Muscle of back (tissue), 3 donors: ENCODE measurements at regions not wholly inside any gene's neighbourhood (a gene's known extent, or its start where the extent isn't known, plus 50 kb on each side); places are given as distances from the start of the nearest gene placed in this dataset.
"Not testable (repeated sequence)": the region's sequence is repeated elsewhere in the genome, so short reads cannot be mapped to it uniquely, and the experiment has no call there.

Experiments used
- DNase-seq, 3 donors: peaks; one replicate each; pipeline versions ENCODE4 v3.0.0 to v3.0.0-alpha.2; 2013

DNA sequence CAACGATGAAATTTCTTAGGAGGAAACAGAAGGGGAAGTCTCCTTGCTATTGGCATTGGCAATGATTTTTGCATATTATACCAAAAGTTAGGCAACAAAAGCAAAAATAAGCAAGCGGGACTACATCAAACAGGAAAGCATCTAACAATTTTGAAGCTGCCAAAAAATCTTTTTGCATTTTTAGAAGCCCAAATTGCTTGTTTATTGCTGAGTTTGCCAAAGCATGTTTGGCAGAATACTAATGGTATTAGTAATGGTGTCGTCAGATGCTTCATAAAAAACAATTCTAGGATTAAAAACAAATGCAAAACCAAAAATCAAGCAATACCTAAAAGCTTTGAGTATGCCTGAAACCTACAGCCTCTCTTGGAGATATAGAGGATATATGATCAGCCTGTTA is 80.0 kb downstream of the GALR1 start:
- no peak for DNase-seq

DNA sequence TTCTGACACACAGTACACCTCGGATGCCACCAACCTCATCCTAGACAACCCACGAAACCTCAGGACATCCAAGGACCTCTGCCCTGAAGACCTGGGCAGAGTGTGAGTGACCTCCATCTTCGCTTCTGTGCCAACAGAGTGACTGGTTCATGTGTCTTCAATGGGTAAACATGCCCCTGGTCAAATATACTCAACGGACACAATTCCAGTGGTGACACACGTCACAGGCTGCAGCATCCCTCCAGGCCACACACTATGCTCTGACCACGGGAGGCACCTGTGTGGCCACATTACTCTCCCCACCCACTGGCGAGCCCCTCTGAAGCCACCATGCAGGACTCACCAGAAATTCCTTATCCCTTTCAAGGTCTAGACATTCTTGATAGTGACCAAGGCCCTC is 85.2 kb downstream of the GALR1 start:
- no peak for DNase-seq

GRCh38 chr18:77337604-77338003 is 88.0 kb downstream of the GALR1 start:
- no peak for DNase-seq

GRCh38 chr18:77339093-77339492 is 89.4 kb downstream of the GALR1 start:
- no peak for DNase-seq

- no peak for DNase-seq
Measured at GRCh38 chr18:77339623-77340022, 90.0 kb downstream of the GALR1 start.

GRCh38 chr18:77340815-77341214 is 91.2 kb downstream of the GALR1 start:
- DNase-seq, result no peak

GRCh38 chr18:77341527-77342325 is 92.1 kb downstream of the GALR1 start:
- no peak for DNase-seq

DNA sequence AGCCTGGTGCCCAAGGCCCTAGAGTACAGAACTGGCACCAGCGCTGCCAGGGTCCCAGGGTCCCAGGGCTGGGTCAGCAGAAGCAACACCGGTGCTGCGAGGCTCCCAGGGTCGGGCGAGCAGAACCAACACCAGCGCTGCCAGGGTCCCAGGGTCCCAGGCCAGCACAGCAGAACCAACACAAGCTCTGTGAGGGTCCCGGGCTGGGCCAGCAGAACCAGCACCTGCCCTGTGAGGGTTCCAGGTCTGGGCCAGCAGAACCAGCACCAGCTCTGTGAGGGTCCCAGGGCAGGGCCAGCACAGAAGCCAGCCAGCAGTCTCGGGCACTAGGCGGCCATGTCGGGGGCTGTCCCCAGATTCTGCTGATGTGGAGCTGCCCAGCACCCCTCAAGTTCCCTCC is 93.1 kb downstream of the GALR1 start:
- DNase-seq, result no peak

- peak in 1 of 3 donors; percentile 56 for DNase-seq
Measured at GRCh38 chr18:77343846-77344510, 94.3 kb downstream of the GALR1 start.

DNA sequence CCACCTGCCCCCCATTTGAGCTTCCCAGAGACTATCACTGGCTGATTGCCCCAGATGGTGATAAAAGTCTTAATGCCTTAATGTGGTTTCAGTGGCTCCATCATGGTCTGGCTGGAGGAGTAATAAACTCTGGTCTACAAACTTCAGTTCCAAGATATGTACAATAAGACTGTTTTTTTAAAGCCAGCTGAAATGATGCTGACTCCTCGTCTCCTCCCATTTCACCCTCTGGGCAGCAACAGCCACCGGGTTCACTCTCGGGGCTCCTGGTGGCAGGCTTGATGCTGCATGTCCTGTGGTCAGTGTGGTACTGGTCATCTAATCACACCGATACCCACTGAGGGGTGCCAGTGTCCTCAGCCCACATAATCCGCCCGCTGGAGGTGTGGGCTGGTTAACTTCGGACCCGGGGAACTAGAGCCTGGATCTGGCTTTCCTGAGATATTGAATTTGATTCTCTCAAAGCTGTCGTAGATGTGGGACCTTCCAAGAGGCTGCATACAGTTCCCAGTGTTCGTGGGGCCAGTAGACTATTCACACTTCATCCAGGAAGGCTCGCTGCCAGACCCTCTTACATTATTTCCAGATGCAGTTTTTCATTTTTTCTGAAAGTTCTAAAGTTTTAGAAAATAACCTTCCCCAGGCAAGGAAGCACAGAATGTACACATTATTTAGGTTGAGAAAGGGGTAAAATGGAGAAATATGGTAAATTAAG is 95.3 kb downstream of the GALR1 start:
- DNase-seq, result peak; percentile 58 to 90 (median 82)

DNA sequence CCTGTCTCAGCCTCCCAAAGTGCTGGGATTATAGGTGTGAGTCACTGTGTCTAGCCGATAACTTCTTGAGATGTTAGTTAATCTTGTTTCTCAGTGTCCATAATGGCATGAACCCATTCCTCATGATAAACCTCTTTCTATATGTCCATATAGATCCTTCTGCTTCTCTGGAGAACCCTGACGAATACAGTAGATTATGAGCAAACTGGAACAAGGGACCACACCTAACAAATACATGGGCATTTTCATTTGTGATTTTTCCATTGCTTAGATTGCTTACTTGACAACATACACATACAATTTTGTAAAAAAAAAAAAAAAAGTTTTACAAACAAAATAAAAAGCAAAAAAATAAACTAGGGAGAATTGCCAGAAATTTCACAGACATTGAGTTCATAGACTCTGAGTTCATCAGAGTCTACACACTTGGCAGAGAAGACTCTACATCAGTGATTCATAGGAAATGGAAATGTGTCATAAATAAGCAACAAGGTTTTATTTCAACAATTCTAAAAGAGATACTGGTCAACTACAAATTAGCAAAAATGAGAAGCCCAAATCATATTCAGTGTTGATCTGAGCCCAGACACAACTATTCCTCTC is 96.7 kb downstream of the GALR1 start:
- peak; percentile 42 to 68 (median 49) for DNase-seq

DNA sequence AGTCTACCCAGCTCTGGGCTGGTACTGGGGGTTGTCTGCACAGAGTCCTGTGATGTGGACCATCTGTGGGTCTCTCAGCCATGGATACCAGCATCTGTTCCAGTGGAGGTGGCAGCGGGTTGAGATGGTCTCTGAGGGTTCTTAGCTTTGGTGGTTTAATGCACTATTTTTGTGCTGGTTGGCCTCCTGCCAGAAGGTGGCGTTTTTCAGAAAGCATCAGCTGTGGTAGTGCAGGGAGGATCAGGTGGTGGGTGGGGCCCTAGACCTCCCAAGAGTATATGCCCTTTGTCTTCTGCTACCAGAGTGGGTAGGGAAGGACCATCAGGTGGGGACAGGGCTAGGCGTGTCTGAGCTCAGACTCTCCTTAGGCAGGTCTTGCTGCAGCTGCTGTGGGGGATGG is 103.7 kb downstream of the GALR1 start:
- DNase-seq, result not testable (repeated sequence)

DNA sequence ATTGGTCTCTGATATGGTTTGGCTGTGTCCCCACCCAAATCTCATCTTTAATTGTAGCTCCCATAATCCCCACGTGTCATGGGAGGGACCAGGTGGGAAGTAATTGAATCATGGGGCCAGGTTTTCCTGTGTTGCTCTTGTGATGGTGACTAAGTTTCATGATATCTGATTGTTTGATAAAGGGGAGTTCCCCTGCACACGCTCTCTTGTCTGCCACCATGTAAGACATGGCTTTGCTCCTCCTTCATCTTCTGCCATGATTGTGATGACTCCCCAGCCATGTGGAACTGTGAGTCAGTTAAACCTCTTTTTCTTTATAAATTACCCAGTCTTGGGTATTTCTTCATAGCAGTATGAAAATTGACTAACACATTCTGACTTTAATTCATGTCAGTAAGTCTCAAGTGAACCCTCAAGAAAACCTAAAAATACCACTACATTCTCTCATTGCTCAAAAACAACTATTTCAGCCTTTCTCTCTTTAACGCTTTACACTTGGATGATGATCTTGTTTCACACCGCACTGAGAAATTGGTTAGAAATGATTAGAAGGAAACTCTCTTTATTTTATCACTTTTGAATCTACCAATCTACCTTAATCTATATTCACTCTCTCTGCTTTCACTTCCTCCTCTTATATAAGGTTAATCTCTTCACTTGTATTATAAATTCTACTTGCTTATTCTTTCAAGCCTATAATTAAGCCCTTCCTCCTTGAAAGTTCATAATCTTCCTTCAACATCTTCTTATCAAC is 110.1 kb downstream of the GALR1 start:
- no peak for DNase-seq

GRCh38 chr18:77360315-77361190 is 110.9 kb downstream of the GALR1 start:
- DNase-seq, result peak in 1 of 3 donors; percentile 51

GRCh38 chr18:77361382-77361781 is 111.7 kb downstream of the GALR1 start:
- no peak for DNase-seq

GRCh38 chr18:77365667-77366066 is 116.0 kb downstream of the GALR1 start:
- no peak for DNase-seq

DNA sequence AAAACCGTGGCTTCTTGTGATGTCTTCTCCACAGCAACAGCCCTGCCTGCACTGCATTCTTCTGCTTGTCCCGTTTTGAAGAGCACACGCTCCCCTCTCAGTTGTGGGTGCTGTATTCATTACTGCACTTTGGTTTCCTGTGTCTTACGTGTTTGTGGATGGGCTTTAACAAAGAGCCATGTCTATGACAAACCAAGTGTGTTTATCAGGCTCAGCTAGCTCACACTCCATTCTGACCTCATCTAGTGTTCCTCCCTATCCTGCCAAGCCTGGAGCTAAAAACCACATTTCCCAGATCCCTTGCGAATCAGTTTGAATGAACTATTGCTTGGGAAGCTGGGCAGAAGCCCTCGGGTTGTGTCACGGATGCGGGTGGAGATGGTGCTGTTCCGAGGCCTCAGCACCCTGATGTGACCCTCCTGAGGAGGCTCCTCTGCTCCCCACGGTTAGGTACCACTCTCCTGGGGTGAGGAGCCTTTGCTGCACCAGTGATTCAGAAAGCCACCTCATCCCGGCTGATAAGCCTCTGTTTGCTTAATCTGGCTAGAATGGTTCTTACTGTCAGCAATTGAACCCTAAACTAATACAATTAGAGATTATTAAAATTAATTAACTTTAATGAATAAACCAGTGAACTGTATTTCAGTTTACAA is 116.5 kb downstream of the GALR1 start:
- DNase-seq, result no peak

DNA sequence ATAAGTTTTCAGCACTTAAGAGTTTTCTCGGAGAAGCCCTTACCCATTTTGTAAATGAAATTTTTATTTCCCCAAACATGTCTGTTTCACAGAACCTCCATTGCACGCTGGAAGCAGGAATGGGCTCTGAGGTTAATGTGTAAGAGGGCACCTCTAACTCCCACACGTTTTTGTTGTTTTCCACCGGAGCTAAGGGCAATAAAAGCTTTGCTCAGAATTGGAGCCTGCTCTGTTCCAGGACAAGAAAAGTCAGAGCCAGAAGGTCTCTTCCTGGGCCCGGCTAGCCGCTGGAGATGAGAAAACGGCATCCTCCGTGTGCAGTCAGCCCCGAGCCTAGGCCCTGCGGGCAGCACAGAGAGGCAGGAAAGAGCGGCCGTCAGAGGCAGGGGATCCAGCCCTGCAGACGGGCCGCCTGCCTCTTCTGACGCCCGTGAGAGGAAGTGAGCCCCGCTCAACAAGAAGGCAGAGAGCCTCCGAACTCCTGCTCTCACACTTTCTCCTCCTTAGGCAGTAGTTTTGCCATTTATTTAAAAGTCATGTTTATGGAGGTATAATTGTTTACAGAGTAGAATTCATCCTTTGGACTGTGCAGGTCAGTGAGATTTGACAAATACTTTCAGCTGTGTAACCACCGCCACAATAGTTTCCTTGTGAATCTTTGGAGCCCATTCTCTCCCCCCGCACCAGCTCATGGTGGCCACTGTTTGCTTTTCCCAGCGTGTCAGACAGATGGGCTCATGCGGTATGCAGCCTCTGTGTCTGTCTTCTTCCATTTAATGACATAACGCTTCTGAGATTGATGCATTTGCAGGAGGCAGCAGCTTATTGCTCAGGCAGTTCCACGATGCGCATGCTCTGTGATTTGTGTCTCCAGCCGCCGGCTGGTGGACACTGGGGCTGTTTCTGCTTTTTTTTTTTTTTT is 117.3 kb downstream of the GALR1 start:
- peak in 2 of 3 donors; percentile 49 to 74 for DNase-seq

- no peak for DNase-seq
Measured at GRCh38 chr18:77369644-77370043, 120.0 kb downstream of the GALR1 start.
